ENCODE measurements at regions not wholly inside any gene's neighbourhood (a gene's known extent, or its start where the extent isn't known, plus 50 kb on each side); places are given as distances from the start of the nearest gene placed in this dataset.

DNA sequence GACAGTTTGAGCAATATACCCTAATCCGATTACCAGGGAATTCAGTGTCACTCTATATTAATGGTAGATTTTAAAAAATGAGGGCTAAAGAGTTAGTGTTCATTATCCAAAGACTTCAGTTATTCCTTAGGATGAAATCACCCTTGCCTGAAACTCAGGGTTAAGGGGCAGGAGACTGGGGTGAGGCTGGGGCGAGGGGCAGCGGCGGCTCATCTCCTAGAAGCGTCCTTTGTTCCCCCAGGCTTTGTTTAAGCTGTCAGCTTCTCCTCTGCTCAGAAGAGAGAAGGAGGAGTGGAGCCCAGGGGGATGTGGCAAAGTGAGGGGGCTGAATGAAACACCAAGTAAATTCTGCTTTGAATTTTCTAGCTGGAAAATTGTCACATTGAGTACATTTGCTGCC is 117.7 kb upstream of the ELAC2 start:
- TF ChIP-seq MAX (IDR thresholded peaks at IDR 0.05; ENCODE audit: insufficient read depth, insufficient read length) (no peak), MYC (IDR thresholded peaks at IDR 0.05; ENCODE audit: low read depth, low read length) (no peak), POLR2A (IDR thresholded peaks at IDR 0.05; ENCODE audit: low read depth, low read length) (no peak), FOS (IDR thresholded peaks at IDR 0.05; ENCODE audit: borderline replicate concordance, insufficient read depth, low read length) (no peak)
- TF ChIP-seq, protein P1, sequence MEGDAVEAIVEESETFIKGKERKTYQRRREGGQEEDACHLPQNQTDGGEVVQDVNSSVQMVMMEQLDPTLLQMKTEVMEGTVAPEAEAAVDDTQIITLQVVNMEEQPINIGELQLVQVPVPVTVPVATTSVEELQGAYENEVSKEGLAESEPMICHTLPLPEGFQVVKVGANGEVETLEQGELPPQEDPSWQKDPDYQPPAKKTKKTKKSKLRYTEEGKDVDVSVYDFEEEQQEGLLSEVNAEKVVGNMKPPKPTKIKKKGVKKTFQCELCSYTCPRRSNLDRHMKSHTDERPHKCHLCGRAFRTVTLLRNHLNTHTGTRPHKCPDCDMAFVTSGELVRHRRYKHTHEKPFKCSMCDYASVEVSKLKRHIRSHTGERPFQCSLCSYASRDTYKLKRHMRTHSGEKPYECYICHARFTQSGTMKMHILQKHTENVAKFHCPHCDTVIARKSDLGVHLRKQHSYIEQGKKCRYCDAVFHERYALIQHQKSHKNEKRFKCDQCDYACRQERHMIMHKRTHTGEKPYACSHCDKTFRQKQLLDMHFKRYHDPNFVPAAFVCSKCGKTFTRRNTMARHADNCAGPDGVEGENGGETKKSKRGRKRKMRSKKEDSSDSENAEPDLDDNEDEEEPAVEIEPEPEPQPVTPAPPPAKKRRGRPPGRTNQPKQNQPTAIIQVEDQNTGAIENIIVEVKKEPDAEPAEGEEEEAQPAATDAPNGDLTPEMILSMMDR (IDR thresholded peaks at IDR 0.05; ENCODE audit: extremely low read depth in 1 of 2, insufficient read depth in 1 of 2, low read depth in 1 of 2, low read length in 2 of 2) = no peak

Data from endothelial cell of umbilical vein (primary cell).